Neural cell (in vitro differentiated cells): ENCODE measurements at regions not wholly inside any gene's neighbourhood (a gene's known extent, or its start where the extent isn't known, plus 50 kb on each side); places are given as distances from the start of the nearest gene placed in this dataset.

ENCODE experiments used
- CTCF ChIP-seq: fragments of 450-650 bp; IDR thresholded peaks from 2 replicates; pipeline ENCODE4 v1.5.1; 2014; ENCODE audit warnings: antibody characterized with exemption, mild to moderate bottlenecking, moderate library complexity; ENCODE audit not compliant: poor library complexity, severe bottlenecking
- EZH2 ChIP-seq: fragments of 200-600, 300-800 bp; shearing (Covaris generic), sonication (generic); IDR thresholded peaks from 2 replicates; pipeline ENCODE4 v1.6.1; 2014; ENCODE audit warnings: antibody characterized with exemption, low read length, borderline replicate concordance, mild to moderate bottlenecking; ENCODE audit not compliant: insufficient read depth, poor library complexity, severe bottlenecking

GRCh38 chr22:49154433-49154832 is 673.2 kb downstream of the BRD1 start:
- TF ChIP-seq EZH2 (no peak), CTCF (no peak)
